Fibroblast of pulmonary artery (primary cell): ENCODE measurements at regions not wholly inside any gene's neighbourhood (a gene's known extent, or its start where the extent isn't known, plus 50 kb on each side); places are given as distances from the start of the nearest gene placed in this dataset.
"Not testable (repeated sequence)": the region's sequence is repeated elsewhere in the genome, so short reads cannot be mapped to it uniquely, and the experiment has no call there.

ENCODE experiments used
- DNase-seq: peaks from one replicate; pipeline ENCODE4 v3.0.0-alpha.2; 2010; ENCODE audit warnings: low read depth
- H3K4me3 ChIP-seq: replicated peaks from 2 replicates; pipeline ENCODE4 v1.5.1; 2011; ENCODE audit warnings: low read depth, mild to moderate bottlenecking, control low read depth, low read length, moderate library complexity
- TF ChIP-seq, protein P1 (sequence below): IDR thresholded peaks from 2 replicates; pipeline ENCODE4 v1.5.1; 2011; ENCODE audit warnings: mild to moderate bottlenecking, control low read depth, low read length, inconsistent platforms; ENCODE audit errors: missing control alignments

- DNase-seq, result no peak
- TF ChIP-seq, protein P1, sequence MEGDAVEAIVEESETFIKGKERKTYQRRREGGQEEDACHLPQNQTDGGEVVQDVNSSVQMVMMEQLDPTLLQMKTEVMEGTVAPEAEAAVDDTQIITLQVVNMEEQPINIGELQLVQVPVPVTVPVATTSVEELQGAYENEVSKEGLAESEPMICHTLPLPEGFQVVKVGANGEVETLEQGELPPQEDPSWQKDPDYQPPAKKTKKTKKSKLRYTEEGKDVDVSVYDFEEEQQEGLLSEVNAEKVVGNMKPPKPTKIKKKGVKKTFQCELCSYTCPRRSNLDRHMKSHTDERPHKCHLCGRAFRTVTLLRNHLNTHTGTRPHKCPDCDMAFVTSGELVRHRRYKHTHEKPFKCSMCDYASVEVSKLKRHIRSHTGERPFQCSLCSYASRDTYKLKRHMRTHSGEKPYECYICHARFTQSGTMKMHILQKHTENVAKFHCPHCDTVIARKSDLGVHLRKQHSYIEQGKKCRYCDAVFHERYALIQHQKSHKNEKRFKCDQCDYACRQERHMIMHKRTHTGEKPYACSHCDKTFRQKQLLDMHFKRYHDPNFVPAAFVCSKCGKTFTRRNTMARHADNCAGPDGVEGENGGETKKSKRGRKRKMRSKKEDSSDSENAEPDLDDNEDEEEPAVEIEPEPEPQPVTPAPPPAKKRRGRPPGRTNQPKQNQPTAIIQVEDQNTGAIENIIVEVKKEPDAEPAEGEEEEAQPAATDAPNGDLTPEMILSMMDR, result no peak
- H3K4me3 ChIP-seq, result no peak overlapping the region
Observed at GRCh38 chr1:38585971-38586370, 273.6 kb downstream of the RRAGC start.

GRCh38 chr1:38585460-38585859, 274.1 kb downstream of the RRAGC start:
- TF ChIP-seq, protein P1, result no peak
- no peak overlapping the region for H3K4me3 ChIP-seq
- no peak for DNase-seq

DNA sequence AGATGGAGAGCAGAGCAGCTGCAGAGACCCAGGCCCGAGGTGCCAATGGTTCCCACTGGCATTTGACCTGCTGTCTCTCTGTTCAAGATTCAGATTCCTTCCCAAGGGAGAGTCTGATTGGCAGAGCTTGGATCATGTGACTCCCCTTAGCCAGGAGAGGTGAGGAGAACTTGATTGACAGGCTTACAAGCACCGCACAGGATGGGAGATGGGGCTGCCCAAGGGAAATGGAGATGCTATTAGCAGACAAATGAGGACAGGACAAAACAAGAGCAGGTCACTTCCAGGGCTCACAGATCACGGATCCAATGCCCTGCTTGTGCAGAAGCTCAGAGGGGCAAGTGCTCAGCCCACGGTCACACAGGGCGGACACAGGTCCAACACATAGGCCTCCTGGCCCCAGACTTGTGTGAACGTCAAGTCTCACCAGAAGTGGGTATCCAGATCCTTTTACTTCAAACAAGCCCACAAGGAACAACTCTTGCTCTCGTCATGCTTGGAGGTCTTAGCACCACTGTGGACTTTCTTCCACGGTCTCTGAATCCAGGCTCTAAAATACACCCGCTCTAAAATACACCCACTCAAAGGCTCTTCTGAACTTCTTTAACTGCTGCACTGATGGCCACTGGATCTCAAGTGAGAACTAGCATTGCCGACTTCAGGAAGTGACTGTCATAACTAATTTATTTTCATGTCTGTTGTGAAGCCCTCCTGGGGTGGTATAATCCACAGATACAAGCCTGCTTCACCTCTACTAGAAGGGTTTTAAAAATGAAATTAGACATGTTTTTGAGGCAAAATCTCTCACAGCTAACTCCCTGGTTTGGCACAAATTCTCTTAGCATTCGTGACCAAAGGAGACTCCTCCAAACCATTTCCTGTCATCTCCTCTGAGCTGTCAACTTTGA, 274.9 kb downstream of the RRAGC start:
- TF ChIP-seq, protein P1, result no peak
- H3K4me3 ChIP-seq, result no peak overlapping the region
- no peak for DNase-seq

- not testable (repeated sequence) for H3K4me3 ChIP-seq, DNase-seq
Observed at GRCh38 chr1:38583287-38583686, 276.3 kb downstream of the RRAGC start.

DNA sequence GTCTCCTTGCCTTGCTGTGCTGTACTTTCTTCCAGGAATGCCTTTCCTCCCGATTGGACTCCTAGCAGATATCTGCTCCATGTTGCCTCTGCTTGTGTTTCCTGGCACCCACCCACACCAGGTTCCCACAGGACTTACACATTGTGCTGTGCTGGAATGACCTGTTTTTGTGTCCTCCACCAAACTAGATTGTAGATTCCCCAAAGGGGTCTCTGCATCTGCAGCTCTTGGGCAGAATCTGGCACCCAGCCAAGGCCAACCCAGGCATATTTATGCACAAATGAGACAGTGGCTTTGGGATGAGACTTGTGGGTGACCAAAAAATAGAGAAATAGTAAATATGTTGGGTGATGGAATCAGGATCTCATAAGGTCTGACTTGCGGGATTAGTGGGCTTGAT, 278.2 kb downstream of the RRAGC start:
- TF ChIP-seq, protein P1, result no peak
- no peak overlapping the region for H3K4me3 ChIP-seq
- DNase-seq, result no peak

GRCh38 chr1:38580594-38580993, 279.0 kb downstream of the RRAGC start:
- TF ChIP-seq, protein P1, result no peak
- no peak for DNase-seq
- no peak overlapping the region for H3K4me3 ChIP-seq

GRCh38 chr1:38579056-38579455, 280.5 kb downstream of the RRAGC start:
- DNase-seq, result no peak
- TF ChIP-seq, protein P1, result no peak
- H3K4me3 ChIP-seq, result no peak overlapping the region
